HCT116 (cell line): ENCODE measurements at regions not wholly inside any gene's neighbourhood (a gene's known extent, or its start where the extent isn't known, plus 50 kb on each side); places are given as distances from the start of the nearest gene placed in this dataset.

Experiments used
- CTCF ChIP-seq, 3 experiments: fragments of 200-600 bp in 1 of 3; sonication (generic) in 1 of 3; IDR thresholded peaks in 2 of 3; conservative IDR thresholded peaks in 1 of 3; 2 replicates each; pipeline ENCODE4 v1.5.1; 2012 to 2017; ENCODE audit warnings: low read depth in 2 of 3, low read length in 2 of 3, antibody characterized with exemption in 1 of 3, borderline replicate concordance in 1 of 3, control low read depth in 1 of 3, mild to moderate bottlenecking in 1 of 3, mixed read lengths in 1 of 3, mixed run types in 1 of 3, moderate library complexity in 1 of 3; ENCODE audit not compliant: insufficient read depth in 1 of 3
- EZH2 ChIP-seq: fragments of 200-600 bp; sonication (generic); IDR thresholded peaks from 2 replicates; pipeline ENCODE4 v1.6.1; 2017; ENCODE audit warnings: antibody characterized with exemption, mixed run types
- EZH2phosphoT487 ChIP-seq: fragments of 200-600 bp; IDR thresholded peaks from 2 replicates; pipeline ENCODE4 v1.6.1; 2018; ENCODE audit warnings: antibody characterized with exemption, borderline replicate concordance
- POLR2A ChIP-seq: IDR thresholded peaks from 2 replicates; pipeline ENCODE4 v1.7.0; 2011; ENCODE audit warnings: borderline replicate concordance; ENCODE audit not compliant: insufficient read depth, insufficient read length; ENCODE audit errors: extremely low read depth
- POLR2AphosphoS5 ChIP-seq: IDR thresholded peaks from 2 replicates; pipeline ENCODE4 v1.6.1; 2011; ENCODE audit warnings: mild to moderate bottlenecking, low read depth, low read length, moderate library complexity
- RAD21 ChIP-seq: IDR thresholded peaks from 2 replicates; pipeline ENCODE4 v1.6.1; 2012; ENCODE audit warnings: low read depth, mild to moderate bottlenecking
- YY1 ChIP-seq: IDR thresholded peaks from 2 replicates; pipeline ENCODE4 v1.6.1; 2011; ENCODE audit warnings: low read length, low read depth, moderate library complexity, mild to moderate bottlenecking; ENCODE audit not compliant: insufficient replicate concordance; ENCODE audit errors: extremely low read depth
- ZBTB33 ChIP-seq: IDR thresholded peaks from 2 replicates; pipeline ENCODE4 v1.6.1; 2011; ENCODE audit warnings: mild to moderate bottlenecking, low read length, moderate library complexity; ENCODE audit not compliant: insufficient replicate concordance; ENCODE audit errors: extremely low read depth

GRCh38 chr10:64067859-64068258 lies 546.7 kb downstream of the REEP3 start:
- no peak for TF ChIP-seq EZH2
- TF ChIP-seq POLR2A: no peak
- no peak for TF ChIP-seq ZBTB33
- no peak for TF ChIP-seq CTCF (IDR thresholded peaks at IDR 0.05 in 2 of 3, conservative IDR thresholded peaks at IDR 0.05 in 1 of 3; ENCODE audit: borderline replicate concordance in 1 of 3, insufficient read depth in 1 of 3, low read depth in 2 of 3, low read length in 2 of 3)
- TF ChIP-seq RAD21: no peak
- TF ChIP-seq YY1: no peak
- TF ChIP-seq EZH2phosphoT487: no peak
- no peak for TF ChIP-seq POLR2AphosphoS5
